Fibroblast of gingiva (primary cell): ENCODE measurements at regions not wholly inside any gene's neighbourhood (a gene's known extent, or its start where the extent isn't known, plus 50 kb on each side); places are given as distances from the start of the nearest gene placed in this dataset.
"Not testable (repeated sequence)": the region's sequence is repeated elsewhere in the genome, so short reads cannot be mapped to it uniquely, and the experiment has no call there.

Experiments used
- DNase-seq: peaks from one replicate; pipeline ENCODE4 v3.0.0-alpha.2; 2011; ENCODE audit warnings: low read depth

- no peak for DNase-seq
These were observed 84.6 kb downstream of the BTG1 start for GRCh38 chr12:92061061-92061460.

- DNase-seq = peak; percentile 81
These were observed 85.7 kb downstream of the BTG1 start for GRCh38 chr12:92059960-92060359.

DNA sequence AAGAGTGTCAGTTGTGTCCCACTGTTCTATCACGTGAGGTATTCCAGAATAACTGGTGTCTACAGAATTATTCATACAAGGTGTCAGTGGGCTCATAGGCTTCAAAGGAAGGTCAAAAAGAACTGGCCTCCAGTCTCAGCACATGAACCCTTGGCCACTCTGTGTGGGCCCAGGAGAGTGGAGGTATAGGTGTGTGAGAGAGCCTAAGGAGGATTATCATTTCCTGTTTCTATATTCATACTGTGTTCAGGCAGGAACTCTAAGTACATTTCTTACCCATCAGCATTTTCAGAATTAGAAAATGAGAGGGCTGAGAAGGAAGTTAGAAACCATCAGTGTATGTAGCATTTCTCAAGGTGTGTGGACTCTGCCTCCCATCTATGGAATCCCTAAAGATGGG, 87.0 kb downstream of the BTG1 start:
- DNase-seq = no peak

GRCh38 chr12:92056756-92057155, 88.9 kb downstream of the BTG1 start:
- DNase-seq = not testable (repeated sequence)

- DNase-seq = peak; percentile 38
These were observed 89.4 kb downstream of the BTG1 start for GRCh38 chr12:92056290-92056689.

GRCh38 chr12:92055877-92056276, 89.8 kb downstream of the BTG1 start:
- DNase-seq = no peak

DNA sequence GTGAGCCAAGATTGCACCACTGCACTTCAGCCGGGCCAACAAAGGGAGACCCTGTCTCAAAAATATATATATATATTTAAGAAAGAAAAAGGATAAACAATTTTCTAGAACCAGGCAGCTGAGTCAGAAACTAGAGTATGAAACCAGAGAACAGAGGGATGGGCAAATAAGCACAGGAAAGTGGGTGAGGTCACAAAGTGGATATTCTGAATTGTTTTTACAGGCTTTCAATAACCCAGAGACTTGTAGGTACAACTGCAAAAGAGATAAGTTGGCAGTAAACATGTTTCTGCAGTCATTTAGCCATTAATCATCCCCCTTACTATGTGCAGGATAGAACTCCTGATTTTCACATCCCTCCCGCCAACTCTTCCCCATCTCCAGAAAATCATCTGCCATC, 94.2 kb downstream of the BTG1 start:
- no peak for DNase-seq

DNA sequence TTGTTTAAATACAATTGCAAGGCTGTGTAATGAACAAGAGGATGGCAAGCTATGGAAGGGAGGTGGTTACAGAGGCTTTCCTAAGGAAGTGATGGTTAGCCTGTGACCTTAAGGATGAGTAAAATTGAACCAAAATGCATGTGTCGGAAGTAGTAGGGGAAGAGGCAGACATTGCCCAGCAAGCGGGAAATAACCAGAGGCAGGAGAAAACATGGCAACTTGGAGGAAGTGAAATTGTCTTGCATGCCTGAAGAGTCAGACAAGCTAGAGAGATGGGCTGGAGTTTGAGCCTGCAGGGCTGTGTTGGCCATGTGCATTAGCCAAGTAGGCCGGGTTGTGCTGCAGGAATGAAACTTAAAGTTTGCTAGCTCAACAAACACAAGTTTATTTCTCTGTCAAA, 96.2 kb downstream of the BTG1 start:
- DNase-seq = no peak

DNA sequence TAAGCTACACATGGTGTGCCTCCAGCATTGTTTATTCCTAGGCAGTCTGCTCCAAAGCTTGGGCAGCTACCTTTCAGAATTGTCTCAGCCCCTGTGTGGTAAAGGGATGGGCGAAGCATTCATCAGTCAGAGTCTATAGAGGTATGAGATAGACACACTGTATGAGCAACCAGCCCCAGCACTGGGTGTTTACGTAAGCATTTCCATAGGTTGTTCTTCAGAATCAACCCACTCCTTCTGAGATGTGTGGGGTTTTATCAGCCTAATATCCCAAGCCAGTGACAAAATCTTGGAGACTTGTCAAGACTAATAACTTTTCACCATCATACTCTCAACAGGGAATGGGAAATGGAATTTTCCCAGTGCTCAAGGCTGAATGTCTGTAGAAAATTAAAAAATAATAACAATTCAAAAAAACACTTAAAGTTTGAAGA, 98.2 kb downstream of the BTG1 start:
- no peak for DNase-seq

- DNase-seq = no peak
These were observed 98.9 kb downstream of the BTG1 start for GRCh38 chr12:92046557-92047392.

DNA sequence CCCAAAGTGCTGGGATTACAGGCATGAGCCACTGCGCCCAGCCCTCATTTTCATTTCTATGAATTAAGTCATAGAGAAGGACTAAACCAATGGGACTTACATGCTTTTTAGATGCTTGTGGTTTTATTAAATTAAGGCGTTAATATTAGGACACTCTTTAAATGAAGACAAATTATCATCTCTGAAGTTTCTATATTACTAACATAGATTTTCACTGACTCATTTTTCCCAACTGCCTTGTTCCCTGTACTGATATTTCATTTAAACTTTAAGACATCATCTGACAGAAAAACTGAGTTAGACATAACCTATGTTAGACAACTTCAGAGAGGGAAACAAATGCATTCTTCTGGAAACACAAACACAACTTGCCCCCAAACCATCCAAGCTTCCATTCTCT, 99.8 kb downstream of the BTG1 start:
- DNase-seq = no peak

DNA sequence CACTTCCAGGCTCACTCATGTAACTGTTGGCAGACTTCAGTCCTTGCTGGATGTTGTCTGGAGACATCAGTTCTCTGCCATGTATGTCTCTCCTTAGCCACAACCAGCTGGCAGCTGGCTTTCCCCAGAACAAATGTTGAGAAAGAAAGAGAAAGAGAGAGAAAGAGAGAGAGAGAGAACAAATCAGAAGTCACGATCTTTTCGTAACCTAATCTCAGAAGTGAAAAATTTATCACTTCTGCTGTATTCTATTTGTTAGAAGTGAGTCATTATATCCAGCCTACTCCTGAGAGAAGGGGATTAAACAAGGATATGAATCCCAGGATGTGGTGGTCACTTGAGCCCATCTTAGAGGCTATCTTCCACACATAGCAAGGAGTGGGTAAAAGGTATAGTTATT, 101.2 kb downstream of the BTG1 start:
- peak; percentile 27 for DNase-seq

DNA sequence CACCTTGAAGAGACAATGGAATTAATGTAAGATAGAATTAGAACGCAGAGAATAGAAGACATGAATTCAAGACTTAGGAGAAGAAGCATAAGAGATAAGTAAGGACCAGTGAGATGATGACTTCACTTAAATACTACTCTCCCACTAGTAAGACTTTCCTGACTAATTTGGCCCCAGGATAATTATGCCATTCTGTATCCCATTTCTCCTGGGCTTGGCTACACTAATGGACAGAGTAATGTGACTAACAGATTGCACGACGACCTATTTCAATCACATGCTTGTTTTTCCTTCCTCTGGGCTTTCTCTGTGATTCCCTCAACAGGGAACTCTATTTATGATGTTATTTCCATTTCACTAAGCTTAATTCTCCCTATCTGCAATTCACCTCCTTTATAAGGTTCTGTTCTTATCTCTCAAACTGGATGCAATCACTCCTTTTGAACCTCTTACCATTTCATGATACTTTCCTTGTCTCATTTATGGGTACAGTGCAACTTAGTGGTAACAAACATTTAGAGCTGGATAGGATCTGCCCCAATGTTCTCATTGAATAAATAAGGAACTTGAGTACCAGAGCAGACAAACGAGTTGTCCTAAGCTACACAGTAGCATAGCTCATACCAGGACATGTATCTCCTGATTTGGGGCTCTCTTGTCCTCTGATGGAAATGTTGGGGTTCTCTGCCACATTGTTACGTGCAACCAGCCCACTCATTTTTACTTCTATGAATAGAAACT, 102.7 kb downstream of the BTG1 start:
- no peak for DNase-seq

DNA sequence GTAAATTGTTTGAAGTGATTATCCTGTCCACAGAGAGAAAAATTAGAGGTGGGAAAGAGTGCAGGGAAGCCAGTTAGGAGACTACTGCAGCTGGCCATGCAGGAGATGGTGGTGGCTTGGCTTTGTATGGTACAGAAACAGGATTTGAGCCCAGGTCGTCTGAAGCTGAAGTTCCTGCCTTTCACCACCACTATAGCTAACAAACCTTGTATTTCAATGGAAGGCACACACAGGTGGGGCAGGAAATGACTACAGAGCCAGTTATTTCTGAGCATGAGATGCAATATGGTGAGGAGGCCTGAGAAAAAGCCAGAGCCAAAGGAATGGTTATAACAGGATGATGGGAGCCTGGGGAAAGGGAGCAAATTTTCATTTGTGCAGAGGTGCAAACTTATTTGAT, 103.9 kb downstream of the BTG1 start:
- no peak for DNase-seq

DNA sequence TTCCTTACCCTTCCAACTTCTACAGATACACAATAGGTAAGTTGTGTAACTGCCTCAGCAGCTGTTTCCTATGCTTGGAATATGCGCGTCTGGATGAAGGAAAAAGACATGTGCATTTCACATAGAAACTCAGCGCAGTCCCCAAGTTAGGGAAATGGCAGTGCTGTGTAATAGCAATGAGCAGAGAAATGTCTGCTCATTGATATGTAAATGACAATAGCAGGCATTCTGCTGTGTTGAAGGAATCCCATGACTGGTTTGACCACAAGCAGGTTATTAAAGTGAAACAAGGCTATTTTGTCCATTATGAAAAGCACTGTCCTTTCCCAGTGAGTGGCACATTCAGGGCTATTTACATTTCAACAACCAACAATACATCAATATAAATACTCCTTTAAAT, 106.6 kb downstream of the BTG1 start:
- DNase-seq = no peak

DNA sequence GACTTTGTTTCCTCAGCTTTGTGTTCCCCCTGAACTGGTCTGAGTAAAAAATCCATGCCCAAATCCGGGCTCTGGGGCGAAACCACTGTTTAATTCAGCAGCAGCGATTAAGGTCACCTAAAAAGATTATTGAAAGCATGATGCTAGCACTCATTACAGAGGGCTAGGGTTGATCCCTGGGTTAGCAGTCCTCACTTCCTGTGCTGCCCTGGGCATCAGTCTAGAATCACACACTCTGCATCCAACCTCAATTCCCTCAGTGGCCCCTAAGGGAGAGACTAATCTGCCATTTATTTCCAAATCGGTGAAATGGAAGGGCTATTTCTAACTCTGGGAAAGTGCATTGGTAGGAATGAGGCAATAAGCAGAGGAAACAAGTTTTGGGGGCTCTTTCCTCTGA, 107.2 kb downstream of the BTG1 start:
- no peak for DNase-seq

DNA sequence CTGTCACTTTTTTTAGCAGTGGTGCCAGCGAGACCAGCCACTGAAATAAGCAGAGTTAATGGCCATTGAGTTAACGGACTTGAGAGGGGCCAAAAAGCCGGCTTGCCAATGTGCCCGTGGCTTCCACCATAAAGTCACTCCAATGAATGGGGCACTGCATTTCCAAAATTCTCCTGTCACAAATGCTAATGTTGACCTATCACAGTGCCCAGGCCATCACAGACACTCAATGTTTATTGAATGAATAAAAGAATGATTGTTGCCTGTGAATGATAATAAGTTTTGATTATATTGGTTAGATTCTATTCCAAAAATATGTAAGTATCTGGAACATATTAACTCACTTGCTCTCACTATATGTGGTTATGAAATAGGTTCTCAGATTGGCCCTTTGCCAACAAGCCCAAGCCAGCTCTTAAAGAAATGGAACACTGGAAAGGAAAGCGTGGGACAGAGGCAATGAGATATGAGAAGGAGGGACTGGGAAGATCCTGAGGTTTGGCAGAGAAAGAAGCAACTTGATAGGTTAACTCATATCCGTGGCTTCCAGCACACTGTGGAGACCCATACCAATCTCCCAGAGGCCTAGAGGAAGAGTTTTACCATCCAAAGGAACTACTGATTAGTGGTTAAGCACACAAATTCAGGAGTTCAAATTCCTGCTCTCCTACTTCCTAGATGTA, 108.7 kb downstream of the BTG1 start:
- DNase-seq = peak; percentile 95

GRCh38 chr12:92036061-92036620, 109.5 kb downstream of the BTG1 start:
- no peak for DNase-seq

- DNase-seq = no peak
These were observed 110.2 kb downstream of the BTG1 start for GRCh38 chr12:92035477-92035876.

- DNase-seq = peak; percentile 75
These were observed 110.7 kb downstream of the BTG1 start for GRCh38 chr12:92034858-92035401.

DNA sequence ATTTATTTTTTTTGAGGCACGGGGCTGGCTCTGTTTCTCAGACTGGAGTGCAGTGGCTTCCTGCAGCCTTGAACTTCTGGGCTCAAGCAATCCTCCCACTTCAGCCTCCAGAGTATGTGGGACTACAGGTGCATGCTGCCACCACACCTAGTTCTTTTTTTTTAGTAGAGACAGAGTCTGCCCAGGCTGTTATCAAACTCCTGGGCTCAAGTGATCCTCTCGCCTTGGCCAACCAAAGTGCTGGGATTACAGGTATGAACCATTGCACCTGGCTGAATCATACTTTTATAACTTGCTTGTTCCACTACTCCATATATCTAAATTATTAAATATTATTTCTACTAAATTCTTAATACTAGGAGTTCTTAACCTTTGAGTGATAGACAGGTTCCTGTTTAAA, 111.6 kb downstream of the BTG1 start:
- DNase-seq = no peak

DNA sequence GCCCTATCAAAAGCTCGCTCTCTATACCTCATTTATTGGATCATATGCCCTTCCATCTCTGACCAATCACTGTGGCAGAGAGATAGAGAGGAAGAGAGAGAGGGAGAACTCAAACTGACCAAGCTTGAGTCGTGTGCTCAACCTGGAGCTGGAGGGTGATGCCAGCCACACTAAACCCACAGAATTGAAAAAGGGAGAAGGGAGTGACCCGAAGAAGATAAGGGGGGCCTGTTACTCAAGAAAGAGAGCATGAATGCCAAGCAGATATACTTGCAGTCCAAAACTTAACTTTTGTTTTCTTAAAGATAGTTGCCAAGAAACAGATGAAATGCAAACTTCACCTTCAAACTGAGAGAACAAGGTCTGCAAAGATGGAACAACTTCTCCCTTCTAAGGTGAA, 112.7 kb downstream of the BTG1 start:
- DNase-seq = no peak
